ENCODE measurements at regions not wholly inside any gene's neighbourhood (a gene's known extent, or its start where the extent isn't known, plus 50 kb on each side); places are given as distances from the start of the nearest gene placed in this dataset.

- TF ChIP-seq STAT1 (IDR thresholded peaks at IDR 0.05; ENCODE audit: unreplicated experiment): no peak
Observed at GRCh38 chr2:124993809-124994208, 968.7 kb downstream of the CNTNAP5 start (continued).

GRCh38 chr2:124995185-124995912 is 970.3 kb downstream of the CNTNAP5 start:
- H3K4me1 ChIP-seq (ENCODE audit: insufficient read depth): peaks cover 37% of the 10 kb centered on the region
- no peaks in the 10 kb centered on the region for H3K27me3 ChIP-seq (ENCODE audit: insufficient read depth)
- no peaks in the 10 kb centered on the region for H3K36me3 ChIP-seq (ENCODE audit: insufficient read depth)
- DNase-seq (ENCODE audit: low spot score): peak; percentile 53
- H3F3A ChIP-seq (replicated peaks; ENCODE audit: low read depth): peaks cover 8% of the 10 kb centered on the region; the same call in 1 of the 2 replicates
- Mint-ChIP-seq H3K4me1 (peaks cover 49% of the 10 kb centered on the region), H3K36me3 (ENCODE audit: low read depth) (peaks cover 44% of the 10 kb centered on the region), H3K27ac (peak overlapping the region; percentile 96), H3K4me3 (no peak overlapping the region), H3K9me3 (peaks cover 20% of the 10 kb centered on the region; the same call in 2 of the 3 replicates), H3K27me3 (ENCODE audit: insufficient read depth, low read depth, poor library complexity) (no peaks in the 10 kb centered on the region)
- H2AFZ ChIP-seq: no peak overlapping the region
- no peaks in the 10 kb centered on the region for H4K20me1 ChIP-seq (replicated peaks; ENCODE audit: insufficient read depth)
- ATAC-seq: peak; percentile 49
- H3K27ac ChIP-seq (ENCODE audit: low read depth): peak overlapping the region; percentile 96
- no peak for TF ChIP-seq EZH2 (IDR thresholded peaks at IDR 0.05; ENCODE audit: low read depth, unreplicated experiment)
- peak; percentile 64 for TF ChIP-seq NANOG (IDR thresholded peaks at IDR 0.05; ENCODE audit: borderline replicate concordance)
- 0 out of 2 replicates have a peak, but pooled peaks cover 11% of the 10 kb centered on the region for H3K9me2 ChIP-seq (ENCODE audit: insufficient read depth)
- H3K4me3 ChIP-seq: no peak overlapping the region
- H3K4me2 ChIP-seq: no peak overlapping the region; the same call in 1 of the 2 replicates
- no peaks in the 10 kb centered on the region for H3K79me2 ChIP-seq (replicated peaks; ENCODE audit: insufficient read depth)

GRCh38 chr2:124996406-124996805 is 971.3 kb downstream of the CNTNAP5 start:
- no peak overlapping the region for H3K4me3 ChIP-seq
- peak overlapping the region; percentile 96 for H3K27ac Mint-ChIP-seq

More at GRCh38 chr2:124996406-124996805, 971.3 kb downstream of the CNTNAP5 start:
- Histone ChIP-seq H3K27me3 (ENCODE audit: insufficient read depth) (no peaks in the 10 kb centered on the region), H4K20me1 (replicated peaks; ENCODE audit: insufficient read depth) (no peaks in the 10 kb centered on the region), H3K4me2 (peak overlapping the region; percentile 7; the same call in 1 of the 2 replicates), H3K36me3 (ENCODE audit: insufficient read depth) (no peaks in the 10 kb centered on the region), H3K9me2 (ENCODE audit: insufficient read depth) (0 out of 2 replicates have a peak, but pooled peaks cover 12% of the 10 kb centered on the region), H3K27ac (ENCODE audit: low read depth) (peak overlapping the region; percentile 96), H2AFZ (no peak overlapping the region), H3K4me1 (ENCODE audit: insufficient read depth) (peaks cover 37% of the 10 kb centered on the region), H3F3A (replicated peaks; ENCODE audit: low read depth) (peaks cover 8% of the 10 kb centered on the region; the same call in 1 of the 2 replicates), H3K79me2 (replicated peaks; ENCODE audit: insufficient read depth) (no peaks in the 10 kb centered on the region)
- TF ChIP-seq ZNF462 (CRISPR knock-in tag; IDR thresholded peaks at IDR 0.05) (peak; percentile 83), NANOG (IDR thresholded peaks at IDR 0.05; ENCODE audit: borderline replicate concordance) (peak; percentile 93), EZH2 (IDR thresholded peaks at IDR 0.05; ENCODE audit: low read depth, unreplicated experiment) (no peak)
- Mint-ChIP-seq H3K27me3 (ENCODE audit: insufficient read depth, low read depth, poor library complexity) (no peaks in the 10 kb centered on the region), H3K9me3 (peaks cover 20% of the 10 kb centered on the region; the same call in 2 of the 3 replicates), H3K4me3 (peak overlapping the region; percentile 10; the same call in 1 of the 3 replicates), H3K4me1 (peaks cover 49% of the 10 kb centered on the region), H3K36me3 (ENCODE audit: low read depth) (peaks cover 36% of the 10 kb centered on the region)
- DNase-seq (ENCODE audit: low spot score) (peak; percentile 42), ATAC-seq (peak; percentile 80)
